WTC11 (cell line): ENCODE measurements at regions not wholly inside any gene's neighbourhood (a gene's known extent, or its start where the extent isn't known, plus 50 kb on each side); places are given as distances from the start of the nearest gene placed in this dataset.

Experiments
- ATAC-seq: fragments of 200-7000 bp; cut with Tn5 transposase; 2 replicates; pipeline ENCODE4 v1.10.0; 2021; ENCODE audit warnings: mild to moderate bottlenecking, moderate library complexity
- CTCF ChIA-PET: fragments of 300-600 bp; sonication (Branson Sonifier 250); formaldehyde crosslinking; loops from one replicate; lab custom pipeline; 2021; ENCODE audit warnings: antibody characterized with exemption; lab: Charles Lee
- POLR2A ChIA-PET: fragments of 350-600 bp; sonication (Branson Sonifier 250); formaldehyde crosslinking; loops from one replicate; lab custom pipeline; 2021; ENCODE audit warnings: antibody characterized with exemption; lab: Charles Lee
- DNase-seq: peaks from one replicate; pipeline ENCODE4 v3.0.0; 2021; ENCODE audit warnings: low spot score
- H3K27ac Mint-ChIP-seq: 2 replicates; pipeline ENCODE4 v1.8.0; 2021; ENCODE audit warnings: mixed read lengths
- H3K27me3 Mint-ChIP-seq: 2 replicates; pipeline ENCODE4 v1.8.0; 2021; ENCODE audit warnings: low read depth, mild to moderate bottlenecking, moderate library complexity, mixed read lengths
- H3K36me3 Mint-ChIP-seq: 2 replicates; pipeline ENCODE4 v1.8.0; 2021; ENCODE audit warnings: mixed read lengths
- H3K4me1 Mint-ChIP-seq: 2 replicates; pipeline ENCODE4 v1.8.0; 2022; ENCODE audit warnings: mixed read lengths
- H3K4me3 Mint-ChIP-seq: 2 replicates; pipeline ENCODE4 v1.8.0; 2021; ENCODE audit warnings: mild to moderate bottlenecking, moderate library complexity, mixed read lengths
- H3K9me3 Mint-ChIP-seq: 2 replicates; pipeline ENCODE4 v1.8.0; 2021; ENCODE audit warnings: mixed read lengths
- GRHL2 ChIP-seq: fragments of 250-450 bp; sonication (Bioruptor Pico); IDR thresholded peaks from 2 replicates; pipeline ENCODE4 v1.8.0; 2022; ENCODE audit warnings: mild to moderate bottlenecking, moderate library complexity; ENCODE audit not compliant: insufficient replicate concordance, severe bottlenecking
- HMGA2 ChIP-seq: fragments of 250-450 bp; sonication (Bioruptor Pico); IDR thresholded peaks from 2 replicates; pipeline ENCODE4 v1.4.0; 2021; ENCODE audit warnings: mild to moderate bottlenecking, moderate library complexity
- JAZF1 ChIP-seq: fragments of 250-450 bp; sonication (Bioruptor Pico); IDR thresholded peaks from 2 replicates; pipeline ENCODE4 v1.9.0; 2021; ENCODE audit warnings: moderate library complexity, mild to moderate bottlenecking, inconsistent platforms
- KAT7 ChIP-seq: sonication (generic); formaldehyde crosslinking; IDR thresholded peaks from 2 replicates; pipeline ENCODE4 v1.8.1; 2023; ENCODE audit warnings: missing genetic modification reagents, mild to moderate bottlenecking, borderline replicate concordance
- NR1H2 ChIP-seq: sonication (generic); formaldehyde crosslinking; IDR thresholded peaks from 2 replicates; pipeline ENCODE4 v1.9.0; 2021; ENCODE audit warnings: mild to moderate bottlenecking, moderate library complexity, missing genetic modification reagents
- NR3C1 ChIP-seq: sonication (generic); formaldehyde crosslinking; conservative IDR thresholded peaks from 2 replicates; pipeline ENCODE4 v1.8.1; 2023; ENCODE audit warnings: low read depth, mild to moderate bottlenecking, missing genetic modification reagents
- RORB ChIP-seq: fragments of 250-450 bp; sonication (Bioruptor Pico); IDR thresholded peaks from 2 replicates; pipeline ENCODE4 v1.9.0; 2021; ENCODE audit warnings: mild to moderate bottlenecking
- SOX15 ChIP-seq: fragments of 250-450 bp; sonication (Bioruptor Pico); IDR thresholded peaks from 2 replicates; pipeline ENCODE4 v1.9.0; 2021; ENCODE audit warnings: mild to moderate bottlenecking
- ZNF671 ChIP-seq: fragments of 250-450 bp; sonication (Bioruptor Pico); IDR thresholded peaks from 2 replicates; pipeline ENCODE4 v1.8.0; 2021; ENCODE audit warnings: mild to moderate bottlenecking
- TF ChIP-seq, protein P1 (sequence below): sonication (generic); formaldehyde crosslinking; IDR thresholded peaks from 2 replicates; pipeline ENCODE4 v1.8.1; 2023; ENCODE audit warnings: mild to moderate bottlenecking, missing genetic modification reagents, moderate library complexity
- TF ChIP-seq, protein P2 (sequence below): sonication (generic); formaldehyde crosslinking; IDR thresholded peaks from 2 replicates; pipeline ENCODE4 v1.8.0; 2022; ENCODE audit warnings: mild to moderate bottlenecking, missing genetic modification reagents
- TF ChIP-seq, protein P3 (sequence below): sonication (generic); formaldehyde crosslinking; IDR thresholded peaks from 2 replicates; pipeline ENCODE4 v1.8.1; 2022; ENCODE audit warnings: mild to moderate bottlenecking, missing genetic modification reagents, moderate library complexity, borderline replicate concordance
- TF ChIP-seq, protein P4 (sequence below): sonication (generic); formaldehyde crosslinking; IDR thresholded peaks from 2 replicates; pipeline ENCODE4 v1.8.1; 2023; ENCODE audit warnings: mild to moderate bottlenecking, moderate library complexity, missing genetic modification reagents
- TF ChIP-seq, protein P5 (sequence below): sonication (generic); formaldehyde crosslinking; IDR thresholded peaks from 2 replicates; pipeline ENCODE4 v1.8.0; 2022; ENCODE audit warnings: mild to moderate bottlenecking, missing genetic modification reagents
- TF ChIP-seq, protein P6 (sequence below): sonication (generic); formaldehyde crosslinking; IDR thresholded peaks from 2 replicates; pipeline ENCODE4 v1.8.1; 2022; ENCODE audit warnings: low read depth, missing genetic modification reagents, borderline replicate concordance
- TF ChIP-seq, protein P7 (sequence below): sonication (generic); formaldehyde crosslinking; IDR thresholded peaks from 2 replicates; pipeline ENCODE4 v1.8.0; 2023; ENCODE audit warnings: missing genetic modification reagents

DNA sequence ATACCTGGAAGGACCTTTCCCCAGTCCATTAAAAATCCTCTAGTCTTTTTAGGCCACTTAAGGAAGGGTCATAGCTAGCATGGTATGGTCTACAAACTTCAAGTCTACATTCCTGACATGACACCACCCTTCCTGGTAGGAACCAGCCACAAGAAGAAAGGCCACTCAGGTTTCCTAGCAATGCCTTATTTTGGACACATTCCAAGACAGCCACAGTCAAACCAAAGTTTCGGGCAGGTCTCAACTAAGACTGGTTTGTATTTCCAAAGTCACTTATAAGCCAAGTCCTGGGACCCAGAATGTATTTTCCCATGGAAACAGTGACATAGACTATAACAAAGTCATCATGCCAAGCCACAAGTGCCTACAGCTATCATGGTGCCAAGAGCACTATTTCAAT, 50.6 kb upstream of the SLC44A3 start:
- Mint-ChIP-seq H3K4me3 (no peak overlapping the region), H3K9me3 (peaks cover 9% of the 10 kb centered on the region)
- ChIA-PET CTCF (no interaction called here), POLR2A (no interaction called here)
- ATAC-seq: no peak
- no peak for DNase-seq
- TF ChIP-seq, protein P1, sequence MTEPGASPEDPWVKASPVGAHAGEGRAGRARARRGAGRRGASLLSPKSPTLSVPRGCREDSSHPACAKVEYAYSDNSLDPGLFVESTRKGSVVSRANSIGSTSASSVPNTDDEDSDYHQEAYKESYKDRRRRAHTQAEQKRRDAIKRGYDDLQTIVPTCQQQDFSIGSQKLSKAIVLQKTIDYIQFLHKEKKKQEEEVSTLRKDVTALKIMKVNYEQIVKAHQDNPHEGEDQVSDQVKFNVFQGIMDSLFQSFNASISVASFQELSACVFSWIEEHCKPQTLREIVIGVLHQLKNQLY (CRISPR knock-in tag): no peak
- TF ChIP-seq, protein P2, sequence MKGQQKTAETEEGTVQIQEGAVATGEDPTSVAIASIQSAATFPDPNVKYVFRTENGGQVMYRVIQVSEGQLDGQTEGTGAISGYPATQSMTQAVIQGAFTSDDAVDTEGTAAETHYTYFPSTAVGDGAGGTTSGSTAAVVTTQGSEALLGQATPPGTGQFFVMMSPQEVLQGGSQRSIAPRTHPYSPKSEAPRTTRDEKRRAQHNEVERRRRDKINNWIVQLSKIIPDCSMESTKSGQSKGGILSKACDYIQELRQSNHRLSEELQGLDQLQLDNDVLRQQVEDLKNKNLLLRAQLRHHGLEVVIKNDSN: no peak
- TF ChIP-seq SOX15 (CRISPR knock-in tag) (no peak), KAT7 (no peak), GRHL2 (no peak), NR3C1 (no peak)
- TF ChIP-seq, protein P3, sequence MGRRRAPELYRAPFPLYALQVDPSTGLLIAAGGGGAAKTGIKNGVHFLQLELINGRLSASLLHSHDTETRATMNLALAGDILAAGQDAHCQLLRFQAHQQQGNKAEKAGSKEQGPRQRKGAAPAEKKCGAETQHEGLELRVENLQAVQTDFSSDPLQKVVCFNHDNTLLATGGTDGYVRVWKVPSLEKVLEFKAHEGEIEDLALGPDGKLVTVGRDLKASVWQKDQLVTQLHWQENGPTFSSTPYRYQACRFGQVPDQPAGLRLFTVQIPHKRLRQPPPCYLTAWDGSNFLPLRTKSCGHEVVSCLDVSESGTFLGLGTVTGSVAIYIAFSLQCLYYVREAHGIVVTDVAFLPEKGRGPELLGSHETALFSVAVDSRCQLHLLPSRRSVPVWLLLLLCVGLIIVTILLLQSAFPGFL (CRISPR knock-in tag): no peak
- TF ChIP-seq, all 79 proteins: peak for 0
- Mint-ChIP-seq H3K36me3 (peaks cover 3% of the 10 kb centered on the region; the same call in 1 of the 2 replicates), H3K27ac (no peak overlapping the region), H3K27me3 (no peaks in the 10 kb centered on the region), H3K4me1 (peaks cover 16% of the 10 kb centered on the region)

DNA sequence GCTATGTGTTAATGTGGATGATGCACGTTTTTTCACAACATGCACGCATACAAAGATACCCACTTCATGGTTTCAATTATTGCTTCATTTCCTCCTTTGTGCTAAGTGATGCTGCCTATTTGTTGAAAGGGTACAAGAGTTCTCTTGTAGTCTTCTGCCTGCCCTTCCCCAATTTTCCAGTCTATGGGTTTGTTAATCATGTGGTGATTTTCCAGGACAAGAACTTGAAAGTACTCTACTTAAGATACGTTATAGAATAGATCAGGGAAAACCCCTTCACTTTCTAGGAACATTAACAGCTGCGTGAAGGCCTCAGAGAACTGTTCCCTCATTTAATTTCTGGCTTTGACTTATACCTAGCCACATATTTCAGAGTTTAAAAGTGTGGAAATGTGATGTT, 52.1 kb upstream of the SLC44A3 start:
- Mint-ChIP-seq H3K4me3 (no peak overlapping the region), H3K27me3 (no peaks in the 10 kb centered on the region), H3K27ac (no peak overlapping the region), H3K9me3 (peaks cover 10% of the 10 kb centered on the region), H3K4me1 (peaks cover 4% of the 10 kb centered on the region; the same call in 1 of the 2 replicates), H3K36me3 (peaks cover 3% of the 10 kb centered on the region; the same call in 1 of the 2 replicates)
- DNase-seq (no peak), ATAC-seq (no peak)
- TF ChIP-seq, protein P1 (CRISPR knock-in tag): no peak
- TF ChIP-seq RORB (CRISPR knock-in tag) (no peak), ZNF671 (CRISPR knock-in tag) (no peak), NR1H2 (CRISPR knock-in tag) (no peak), HMGA2 (CRISPR knock-in tag) (no peak), JAZF1 (CRISPR knock-in tag) (no peak)
- TF ChIP-seq, protein P4, sequence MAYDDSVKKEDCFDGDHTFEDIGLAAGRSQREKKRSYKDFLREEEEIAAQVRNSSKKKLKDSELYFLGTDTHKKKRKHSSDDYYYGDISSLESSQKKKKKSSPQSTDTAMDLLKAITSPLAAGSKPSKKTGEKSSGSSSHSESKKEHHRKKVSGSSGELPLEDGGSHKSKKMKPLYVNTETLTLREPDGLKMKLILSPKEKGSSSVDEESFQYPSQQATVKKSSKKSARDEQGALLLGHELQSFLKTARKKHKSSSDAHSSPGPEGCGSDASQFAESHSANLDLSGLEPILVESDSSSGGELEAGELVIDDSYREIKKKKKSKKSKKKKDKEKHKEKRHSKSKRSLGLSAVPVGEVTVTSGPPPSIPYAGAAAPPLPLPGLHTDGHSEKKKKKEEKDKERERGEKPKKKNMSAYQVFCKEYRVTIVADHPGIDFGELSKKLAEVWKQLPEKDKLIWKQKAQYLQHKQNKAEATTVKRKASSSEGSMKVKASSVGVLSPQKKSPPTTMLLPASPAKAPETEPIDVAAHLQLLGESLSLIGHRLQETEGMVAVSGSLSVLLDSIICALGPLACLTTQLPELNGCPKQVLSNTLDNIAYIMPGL (CRISPR knock-in tag): no peak
- TF ChIP-seq, protein P5, sequence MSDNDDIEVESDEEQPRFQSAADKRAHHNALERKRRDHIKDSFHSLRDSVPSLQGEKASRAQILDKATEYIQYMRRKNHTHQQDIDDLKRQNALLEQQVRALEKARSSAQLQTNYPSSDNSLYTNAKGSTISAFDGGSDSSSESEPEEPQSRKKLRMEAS: no peak
- TF ChIP-seq, protein P6, sequence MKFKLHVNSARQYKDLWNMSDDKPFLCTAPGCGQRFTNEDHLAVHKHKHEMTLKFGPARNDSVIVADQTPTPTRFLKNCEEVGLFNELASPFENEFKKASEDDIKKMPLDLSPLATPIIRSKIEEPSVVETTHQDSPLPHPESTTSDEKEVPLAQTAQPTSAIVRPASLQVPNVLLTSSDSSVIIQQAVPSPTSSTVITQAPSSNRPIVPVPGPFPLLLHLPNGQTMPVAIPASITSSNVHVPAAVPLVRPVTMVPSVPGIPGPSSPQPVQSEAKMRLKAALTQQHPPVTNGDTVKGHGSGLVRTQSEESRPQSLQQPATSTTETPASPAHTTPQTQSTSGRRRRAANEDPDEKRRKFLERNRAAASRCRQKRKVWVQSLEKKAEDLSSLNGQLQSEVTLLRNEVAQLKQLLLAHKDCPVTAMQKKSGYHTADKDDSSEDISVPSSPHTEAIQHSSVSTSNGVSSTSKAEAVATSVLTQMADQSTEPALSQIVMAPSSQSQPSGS (CRISPR knock-in tag): no peak
- TF ChIP-seq, protein P7, sequence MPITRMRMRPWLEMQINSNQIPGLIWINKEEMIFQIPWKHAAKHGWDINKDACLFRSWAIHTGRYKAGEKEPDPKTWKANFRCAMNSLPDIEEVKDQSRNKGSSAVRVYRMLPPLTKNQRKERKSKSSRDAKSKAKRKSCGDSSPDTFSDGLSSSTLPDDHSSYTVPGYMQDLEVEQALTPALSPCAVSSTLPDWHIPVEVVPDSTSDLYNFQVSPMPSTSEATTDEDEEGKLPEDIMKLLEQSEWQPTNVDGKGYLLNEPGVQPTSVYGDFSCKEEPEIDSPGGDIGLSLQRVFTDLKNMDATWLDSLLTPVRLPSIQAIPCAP (CRISPR knock-in tag): no peak
- ChIA-PET CTCF (no interaction called here), POLR2A (no interaction called here)
